ENCODE measurements at regions not wholly inside any gene's neighbourhood (a gene's known extent, or its start where the extent isn't known, plus 50 kb on each side); places are given as distances from the start of the nearest gene placed in this dataset.

DNA sequence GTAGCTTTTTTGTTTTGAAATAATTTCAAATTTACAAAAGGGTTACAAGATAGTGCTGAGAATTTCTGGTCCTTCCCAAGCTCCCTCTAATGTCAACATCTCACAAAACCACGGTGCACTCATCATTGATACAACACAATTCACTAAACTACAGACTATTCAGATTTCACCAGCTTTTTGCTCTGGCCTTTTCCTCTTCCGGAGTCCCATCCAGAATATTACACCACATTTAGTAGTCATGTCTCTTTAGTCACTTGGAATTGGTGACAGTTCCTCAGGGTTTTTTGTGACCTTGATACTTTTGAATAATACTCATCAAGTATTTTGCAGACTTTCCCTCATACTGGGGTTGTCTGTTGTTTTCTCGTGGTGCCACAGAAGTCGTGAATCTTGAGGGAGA, 484.0 kb downstream of the GADD45G start:
- Histone ChIP-seq H3K27me3 (peaks cover 8% of the 10 kb centered on the region), H3K36me3 (no peaks in the 10 kb centered on the region), H3K4me1 (no peaks in the 10 kb centered on the region), H3K4me3 (ENCODE audit: low read depth, low read length) (no peak overlapping the region), H3K9me3 (no peaks in the 10 kb centered on the region)
- TF ChIP-seq, protein P1, sequence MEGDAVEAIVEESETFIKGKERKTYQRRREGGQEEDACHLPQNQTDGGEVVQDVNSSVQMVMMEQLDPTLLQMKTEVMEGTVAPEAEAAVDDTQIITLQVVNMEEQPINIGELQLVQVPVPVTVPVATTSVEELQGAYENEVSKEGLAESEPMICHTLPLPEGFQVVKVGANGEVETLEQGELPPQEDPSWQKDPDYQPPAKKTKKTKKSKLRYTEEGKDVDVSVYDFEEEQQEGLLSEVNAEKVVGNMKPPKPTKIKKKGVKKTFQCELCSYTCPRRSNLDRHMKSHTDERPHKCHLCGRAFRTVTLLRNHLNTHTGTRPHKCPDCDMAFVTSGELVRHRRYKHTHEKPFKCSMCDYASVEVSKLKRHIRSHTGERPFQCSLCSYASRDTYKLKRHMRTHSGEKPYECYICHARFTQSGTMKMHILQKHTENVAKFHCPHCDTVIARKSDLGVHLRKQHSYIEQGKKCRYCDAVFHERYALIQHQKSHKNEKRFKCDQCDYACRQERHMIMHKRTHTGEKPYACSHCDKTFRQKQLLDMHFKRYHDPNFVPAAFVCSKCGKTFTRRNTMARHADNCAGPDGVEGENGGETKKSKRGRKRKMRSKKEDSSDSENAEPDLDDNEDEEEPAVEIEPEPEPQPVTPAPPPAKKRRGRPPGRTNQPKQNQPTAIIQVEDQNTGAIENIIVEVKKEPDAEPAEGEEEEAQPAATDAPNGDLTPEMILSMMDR (IDR thresholded peaks at IDR 0.05; ENCODE audit: low read depth, low read length): no peak
- no peak for DNase-seq

DNA sequence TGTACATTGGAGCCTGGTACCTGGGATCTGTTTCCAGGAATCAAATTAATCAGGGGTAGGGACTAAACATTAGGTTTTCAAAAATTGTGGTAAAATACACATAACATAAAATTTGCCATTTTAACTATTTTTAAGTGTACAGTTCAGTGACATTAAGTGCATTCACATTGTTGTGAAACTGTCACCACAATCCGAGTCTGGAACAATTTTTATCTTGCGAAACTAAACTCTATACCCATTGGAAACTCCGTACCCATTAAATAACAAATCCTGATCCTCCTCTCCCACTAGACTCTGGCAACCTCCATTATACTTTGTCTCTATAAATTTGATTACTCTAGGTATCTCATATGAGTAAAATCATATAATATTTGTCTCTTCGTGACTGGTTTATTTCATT, 486.2 kb downstream of the GADD45G start:
- DNase-seq: no peak
- no peaks in the 10 kb centered on the region for H3K9me3 ChIP-seq
- H3K27me3 ChIP-seq: peaks cover 22% of the 10 kb centered on the region
- no peaks in the 10 kb centered on the region for H3K36me3 ChIP-seq
- TF ChIP-seq, protein P1 (IDR thresholded peaks at IDR 0.05; ENCODE audit: low read depth, low read length): no peak
- H3K4me3 ChIP-seq (ENCODE audit: low read depth, low read length): no peak overlapping the region
- H3K4me1 ChIP-seq: no peaks in the 10 kb centered on the region

- H3K4me3 ChIP-seq (ENCODE audit: low read depth, low read length): no peak overlapping the region
- H3K4me1 ChIP-seq: no peaks in the 10 kb centered on the region
- no peaks in the 10 kb centered on the region for H3K9me3 ChIP-seq
- no peak for DNase-seq
- peaks cover 25% of the 10 kb centered on the region for H3K27me3 ChIP-seq
- TF ChIP-seq, protein P1 (IDR thresholded peaks at IDR 0.05; ENCODE audit: low read depth, low read length): no peak
- H3K36me3 ChIP-seq: no peaks in the 10 kb centered on the region
Observed at GRCh38 chr9:90092508-90092907, 487.7 kb downstream of the GADD45G start.

- no peak for DNase-seq
- Histone ChIP-seq H3K27me3 (peaks cover 20% of the 10 kb centered on the region), H3K4me3 (ENCODE audit: low read depth, low read length) (no peak overlapping the region), H3K36me3 (no peaks in the 10 kb centered on the region), H3K4me1 (no peaks in the 10 kb centered on the region), H3K9me3 (no peaks in the 10 kb centered on the region)
- TF ChIP-seq, protein P1 (IDR thresholded peaks at IDR 0.05; ENCODE audit: low read depth, low read length): no peak
Observed at GRCh38 chr9:90095682-90096081, 490.9 kb downstream of the GADD45G start.

DNA sequence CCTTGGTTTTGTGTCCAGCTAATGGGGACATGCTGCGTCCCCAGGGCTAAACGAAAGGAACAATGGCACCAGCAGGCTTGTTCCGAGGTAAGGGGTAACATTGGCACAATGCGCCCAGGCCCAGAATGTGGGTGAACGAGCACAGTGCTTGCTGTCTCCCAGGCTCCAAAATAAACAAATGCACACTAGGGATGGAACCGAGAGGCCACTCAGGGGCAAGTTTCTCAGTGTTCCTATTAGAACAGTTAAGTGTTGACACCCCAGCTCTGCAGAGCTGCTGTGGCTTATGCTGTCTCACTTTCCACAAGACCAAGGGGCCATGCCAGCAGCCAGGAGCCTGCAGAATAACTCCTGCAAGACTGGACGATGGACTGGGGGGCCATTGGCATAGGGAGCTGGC, 492.4 kb downstream of the GADD45G start:
- TF ChIP-seq, protein P1 (IDR thresholded peaks at IDR 0.05; ENCODE audit: low read depth, low read length): no peak
- Histone ChIP-seq H3K9me3 (no peaks in the 10 kb centered on the region), H3K36me3 (no peaks in the 10 kb centered on the region), H3K4me3 (ENCODE audit: low read depth, low read length) (no peak overlapping the region), H3K27me3 (peaks cover 20% of the 10 kb centered on the region), H3K4me1 (no peaks in the 10 kb centered on the region)
- DNase-seq: no peak

- TF ChIP-seq, protein P1 (IDR thresholded peaks at IDR 0.05; ENCODE audit: low read depth, low read length): no peak
- Histone ChIP-seq H3K9me3 (no peaks in the 10 kb centered on the region), H3K27me3 (peaks cover 20% of the 10 kb centered on the region), H3K4me3 (ENCODE audit: low read depth, low read length) (no peak overlapping the region), H3K36me3 (no peaks in the 10 kb centered on the region), H3K4me1 (no peaks in the 10 kb centered on the region)
- no peak for DNase-seq
Observed at GRCh38 chr9:90098408-90098807, 493.6 kb downstream of the GADD45G start.
